SK-N-SH treated with all-trans-retinoic acid at 6 μM for 48 hours (cell line): ENCODE measurements at regions not wholly inside any gene's neighbourhood (a gene's known extent, or its start where the extent isn't known, plus 50 kb on each side); places are given as distances from the start of the nearest gene placed in this dataset.
"Not testable (repeated sequence)": the region's sequence is repeated elsewhere in the genome, so short reads cannot be mapped to it uniquely, and the experiment has no call there.

Source experiments
- ATAC-seq: fragments of 200-7000 bp; cut with Tn5 transposase; 3 replicates; pipeline ENCODE4 v1.9.1; 2020; ENCODE audit warnings: mild to moderate bottlenecking, moderate library complexity
- ARNTL ChIP-seq: fragments of 450-650 bp; formaldehyde crosslinking; IDR thresholded peaks from 2 replicates; pipeline ENCODE4 v1.5.0; 2020; ENCODE audit warnings: low read depth, mild to moderate bottlenecking, moderate library complexity, borderline replicate concordance
- BACH2 ChIP-seq: fragments of 250-450 bp; sonication (Bioruptor Pico); IDR thresholded peaks from 2 replicates; pipeline ENCODE4 v1.9.0; 2021; ENCODE audit warnings: mild to moderate bottlenecking, borderline replicate concordance
- CREB5 ChIP-seq: fragments of 250-450 bp; sonication (Bioruptor Pico); IDR thresholded peaks from 2 replicates; pipeline ENCODE4 v1.5.1; 2020; ENCODE audit warnings: low read depth, mild to moderate bottlenecking, moderate library complexity
- CSDC2 ChIP-seq: fragments of 250-450 bp; sonication (Bioruptor Pico); IDR thresholded peaks from 2 replicates; pipeline ENCODE4 v1.5.0; 2020; ENCODE audit warnings: mild to moderate bottlenecking, moderate library complexity
- ESRRG ChIP-seq: fragments of 250-450 bp; sonication (Bioruptor Pico); IDR thresholded peaks from 2 replicates; pipeline ENCODE4 v1.6.1; 2021; ENCODE audit warnings: mild to moderate bottlenecking
- GLIS3 ChIP-seq: fragments of 250-450 bp; sonication (Bioruptor Pico); IDR thresholded peaks from 2 replicates; pipeline ENCODE4 v1.5.0; 2020; ENCODE audit warnings: mild to moderate bottlenecking, moderate library complexity
- ISL1 ChIP-seq: fragments of 250-450 bp; sonication (Bioruptor Pico); IDR thresholded peaks from 2 replicates; pipeline ENCODE4 v2.1.2; 2022; ENCODE audit warnings: mild to moderate bottlenecking, moderate library complexity
- OSR1 ChIP-seq: fragments of 250-450 bp; sonication (Bioruptor Pico); IDR thresholded peaks from 2 replicates; pipeline ENCODE4 v1.8.0; 2022; ENCODE audit warnings: moderate library complexity, mild to moderate bottlenecking, inconsistent platforms
- PATZ1 ChIP-seq: fragments of 250-450 bp; sonication (Bioruptor Pico); IDR thresholded peaks from 2 replicates; pipeline ENCODE4 v1.8.0; 2020; ENCODE audit warnings: mild to moderate bottlenecking, moderate library complexity, borderline replicate concordance
- PPARA ChIP-seq: fragments of 250-450 bp; sonication (Bioruptor Pico); IDR thresholded peaks from 2 replicates; pipeline ENCODE4 v1.5.0; 2020; ENCODE audit warnings: mild to moderate bottlenecking, borderline replicate concordance
- RARB ChIP-seq: fragments of 250-450 bp; sonication (Bioruptor Pico); IDR thresholded peaks from 2 replicates; pipeline ENCODE4 v1.8.0; 2021; ENCODE audit warnings: mild to moderate bottlenecking, moderate library complexity
- SNAI2 ChIP-seq: fragments of 250-450 bp; sonication (Bioruptor Pico); IDR thresholded peaks from 2 replicates; pipeline ENCODE4 v1.5.0; 2020; ENCODE audit warnings: mild to moderate bottlenecking, moderate library complexity
- TCF4 ChIP-seq: fragments of 250-450 bp; sonication (Bioruptor Pico); IDR thresholded peaks from 2 replicates; pipeline ENCODE4 v1.8.0; 2021; ENCODE audit warnings: mild to moderate bottlenecking, moderate library complexity, borderline replicate concordance
- TOX ChIP-seq: fragments of 250-450 bp; sonication (Bioruptor Pico); IDR thresholded peaks from 2 replicates; pipeline ENCODE4 v1.8.0; 2021; ENCODE audit warnings: mild to moderate bottlenecking, moderate library complexity, borderline replicate concordance
- TSHZ2 ChIP-seq: fragments of 250-450 bp; sonication (Bioruptor Pico); IDR thresholded peaks from 2 replicates; pipeline ENCODE4 v1.5.0; 2020; ENCODE audit warnings: mild to moderate bottlenecking, moderate library complexity
- ZC3H10 ChIP-seq: fragments of 250-450 bp; sonication (Bioruptor Pico); IDR thresholded peaks from 2 replicates; pipeline ENCODE4 v1.5.1; 2021; ENCODE audit warnings: mild to moderate bottlenecking, moderate library complexity
- ZNF70 ChIP-seq: fragments of 450-650 bp; formaldehyde crosslinking; IDR thresholded peaks from 2 replicates; pipeline ENCODE4 v1.5.0; 2020; ENCODE audit warnings: mild to moderate bottlenecking, moderate library complexity
- ZNF8 ChIP-seq: fragments of 450-650 bp; formaldehyde crosslinking; IDR thresholded peaks from 2 replicates; pipeline ENCODE4 v1.5.0; 2020; ENCODE audit warnings: mild to moderate bottlenecking, moderate library complexity
- TF ChIP-seq, protein P1 (sequence below): fragments of 250-450 bp; sonication (Bioruptor Pico); IDR thresholded peaks from 2 replicates; pipeline ENCODE4 v1.8.0; 2021; ENCODE audit warnings: low read depth, mild to moderate bottlenecking, moderate library complexity, borderline replicate concordance

DNA sequence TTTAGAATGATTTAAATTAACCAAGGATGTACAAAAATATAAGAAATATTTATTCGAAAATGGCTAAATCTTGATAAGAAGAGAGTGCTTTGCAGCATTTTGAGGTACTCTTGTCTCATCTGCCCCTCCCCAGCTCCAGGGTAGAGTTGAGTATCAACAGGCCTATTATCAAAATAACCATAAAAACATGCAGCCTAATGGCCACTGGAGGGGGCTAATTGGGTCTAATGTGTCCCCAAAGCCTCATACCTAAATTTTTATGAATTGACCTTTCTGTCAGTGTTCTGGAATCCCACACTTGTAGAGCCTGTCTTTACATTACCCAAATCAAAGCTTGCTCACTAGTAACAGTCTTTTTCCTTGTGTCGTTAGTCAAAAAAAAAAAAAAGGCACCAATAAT is 544.9 kb upstream of the CPXCR1 start:
- no peak for ATAC-seq
- TF ChIP-seq ARNTL (no peak), BACH2 (CRISPR knock-in tag) (no peak), ZNF70 (CRISPR knock-in tag) (no peak)

- TF ChIP-seq CSDC2 (CRISPR knock-in tag) (no peak), TSHZ2 (CRISPR knock-in tag) (no peak)
- ATAC-seq, result no peak
Measured at GRCh38 chrX:88244066-88244465, 503.0 kb upstream of the CPXCR1 start.

- no peak for ATAC-seq
- no peak for TF ChIP-seq TSHZ2 (CRISPR knock-in tag)
- no peak for TF ChIP-seq ISL1 (CRISPR knock-in tag)
- no peak for TF ChIP-seq CSDC2 (CRISPR knock-in tag)
- no peak for TF ChIP-seq ARNTL
- TF ChIP-seq TCF4, result no peak
- no peak for TF ChIP-seq PPARA (CRISPR knock-in tag)
- TF ChIP-seq TOX (CRISPR knock-in tag), result no peak
- TF ChIP-seq ESRRG, result no peak
Measured at GRCh38 chrX:88284844-88285243, 462.2 kb upstream of the CPXCR1 start.

DNA sequence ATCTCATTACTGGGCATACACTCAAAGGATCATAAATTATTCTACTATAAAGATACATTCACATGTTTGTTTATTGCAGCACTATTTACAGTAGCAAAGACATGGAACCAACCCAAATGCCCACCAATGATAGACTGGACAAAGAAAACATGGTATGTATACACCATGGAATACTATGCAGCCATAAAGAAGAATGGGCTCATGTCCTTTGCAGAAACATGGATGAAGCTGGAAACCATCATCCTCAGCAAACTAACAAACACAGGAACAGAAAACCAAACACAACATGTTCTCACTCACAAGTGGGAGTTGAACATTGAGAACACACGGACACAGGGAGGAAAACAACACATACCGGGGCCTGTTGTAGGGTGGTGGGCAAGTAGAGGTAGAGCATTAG is 433.1 kb upstream of the CPXCR1 start:
- not testable (repeated sequence) for ATAC-seq

GRCh38 chrX:88325634-88326033 is 421.4 kb upstream of the CPXCR1 start:
- TF ChIP-seq BACH2 (CRISPR knock-in tag) (no peak), OSR1 (CRISPR knock-in tag) (no peak), SNAI2 (CRISPR knock-in tag) (no peak), TOX (CRISPR knock-in tag) (no peak), ESRRG (no peak), RARB (CRISPR knock-in tag) (no peak), CREB5 (CRISPR knock-in tag) (no peak), GLIS3 (CRISPR knock-in tag) (no peak), CSDC2 (CRISPR knock-in tag) (no peak), TCF4 (no peak), PATZ1 (CRISPR knock-in tag) (no peak), ARNTL (no peak), ISL1 (CRISPR knock-in tag) (no peak), ZNF70 (CRISPR knock-in tag) (no peak), ZC3H10 (CRISPR knock-in tag) (no peak), ZNF8 (CRISPR knock-in tag) (no peak)
- TF ChIP-seq, protein P1, sequence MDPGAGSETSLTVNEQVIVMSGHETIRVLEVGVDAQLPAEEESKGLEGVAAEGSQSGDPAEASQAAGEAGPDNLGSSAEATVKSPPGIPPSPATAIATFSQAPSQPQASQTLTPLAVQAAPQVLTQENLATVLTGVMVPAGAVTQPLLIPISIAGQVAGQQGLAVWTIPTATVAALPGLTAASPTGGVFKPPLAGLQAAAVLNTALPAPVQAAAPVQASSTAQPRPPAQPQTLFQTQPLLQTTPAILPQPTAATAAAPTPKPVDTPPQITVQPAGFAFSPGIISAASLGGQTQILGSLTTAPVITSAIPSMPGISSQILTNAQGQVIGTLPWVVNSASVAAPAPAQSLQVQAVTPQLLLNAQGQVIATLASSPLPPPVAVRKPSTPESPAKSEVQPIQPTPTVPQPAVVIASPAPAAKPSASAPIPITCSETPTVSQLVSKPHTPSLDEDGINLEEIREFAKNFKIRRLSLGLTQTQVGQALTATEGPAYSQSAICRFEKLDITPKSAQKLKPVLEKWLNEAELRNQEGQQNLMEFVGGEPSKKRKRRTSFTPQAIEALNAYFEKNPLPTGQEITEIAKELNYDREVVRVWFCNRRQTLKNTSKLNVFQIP (CRISPR knock-in tag), result no peak
- no peak for ATAC-seq
